Adrenal gland (tissue), 9 donors: ENCODE measurements at regions not wholly inside any gene's neighbourhood (a gene's known extent, or its start where the extent isn't known, plus 50 kb on each side); places are given as distances from the start of the nearest gene placed in this dataset.

Source experiments
- DNase-seq, 7 donors: peaks; one replicate each; pipeline ENCODE4 v3.0.0-alpha.2; 2019 to 2020
- H3K27ac ChIP-seq, 5 donors: fragments of 200-600 bp; sonication (generic) in 4 of 5; 1 replicate in 3 of 5; 2 replicates in 2 of 5; pipeline versions ENCODE4 v1.5.1 to v1.8.0; 2016 to 2020; ENCODE audit warnings: mild to moderate bottlenecking in 1 of 5
- H3K27me3 ChIP-seq: fragments of 200-600 bp; 2 replicates; pipeline ENCODE4 v1.8.0; 2021
- H3K36me3 ChIP-seq, 2 donors: fragments of 200-600 bp; replicated peaks in 1 of 2; 1 replicate in 1 of 2; 2 replicates in 1 of 2; pipeline versions ENCODE4 v1.5.1 to v1.8.0; 2018 to 2022
- H3K4me1 ChIP-seq, 2 donors: fragments of 200-600 bp; replicated peaks in 1 of 2; 1 replicate in 1 of 2; 2 replicates in 1 of 2; pipeline versions ENCODE4 v1.5.1 to v1.8.0; 2018 to 2021
- H3K4me3 ChIP-seq, 4 donors: fragments of 200-600 bp; sonication (generic) in 3 of 4; one replicate each; pipeline ENCODE4 v1.5.1; 2016 to 2018
- H3K9me3 ChIP-seq, 3 donors: fragments of 200-600 bp; sonication (generic) in 1 of 3; replicated peaks in 1 of 3; 1 replicate in 2 of 3; 2 replicates in 1 of 3; pipeline versions ENCODE4 v1.5.1 to v1.8.0; 2016 to 2021
- POLR2A ChIP-seq, 2 donors: fragments of 450-650 bp; IDR thresholded peaks; one replicate each; pipeline ENCODE4 v1.6.1; 2017; ENCODE audit warnings: antibody characterized with exemption in 2 of 2, mild to moderate bottlenecking in 2 of 2, moderate library complexity in 1 of 2
- WGBS, 4 donors: extraction: QIAGEN DNeasy Blood & Tissue Kit in 2 of 4; methylation state at CpG; one replicate each; pipeline versions ENCODE4 v1.1.5 to v1.1.7; 2013 to 2017; 5-methylcytosine and 5-hydroxymethylcytosine counted together
- intact Hi-C, 2 donors: fragments of 100-400 bp; cut with DNase I; formaldehyde crosslinking; loops; one replicate each; pipeline versions ENCODE4 v1.14.1 to v1.15.0; 2022 to 2023
- TF ChIP-seq, protein P1 (sequence below), 6 experiments: fragments of 450-650 bp in 4 of 6; fragments of 200-600 bp in 2 of 6; sonication (generic) in 1 of 6; IDR thresholded peaks; 1 replicate in 5 of 6; 2 replicates in 1 of 6; pipeline versions ENCODE4 v1.5.1 to v1.8.0; 2016 to 2021; ENCODE audit warnings: antibody characterized with exemption in 6 of 6, mild to moderate bottlenecking in 2 of 6, moderate library complexity in 1 of 6
- donor health status: healthy with polysubstance abuse.
- donor health status: Bipolar disorder and iron deficiency.
- donor health status: DM: yes; HTN: yes; CAD: no.
- donor health status: DM: no; HTN: no; CAD: no.
- donor health status: DM: no; HTN: no; CAD: no.

DNA sequence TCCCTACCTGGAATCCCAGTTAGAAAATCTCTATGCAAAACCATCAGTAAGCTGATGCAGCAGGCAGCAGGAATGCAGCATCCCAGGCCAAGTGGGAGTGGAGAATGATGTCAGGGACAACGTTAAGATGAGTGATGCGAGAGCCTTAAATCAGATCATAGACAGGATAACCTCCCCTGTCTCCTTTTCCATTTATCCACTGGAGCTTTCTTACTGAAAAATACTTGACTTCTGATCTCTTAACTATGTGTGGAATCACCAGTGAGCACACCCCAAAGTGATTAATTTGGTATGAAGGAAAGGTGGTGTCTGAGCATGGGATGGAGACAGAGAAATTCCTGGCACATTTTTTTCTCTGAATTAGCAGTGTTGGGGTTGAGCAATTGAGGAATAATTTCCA lies 98.0 kb downstream of the RND3 start:
- Histone ChIP-seq H3K9me3 (peaks cover 0 to 4% (median 0%) of the 10 kb centered on the region in 3 donors), H3K4me3 (no peak overlapping the region), H3K36me3 (no peaks in the 10 kb centered on the region), H3K27me3 (no peaks in the 10 kb centered on the region), H3K4me1 (no peaks in the 10 kb centered on the region), H3K27ac (no peak overlapping the region)
- no peak for DNase-seq
- WGBS, 4 donors = 67 to 75% (median 71%) methylated on average over 2 of the region's 2 CpGs
- intact Hi-C loops = no loop called here
- TF ChIP-seq, protein P1, sequence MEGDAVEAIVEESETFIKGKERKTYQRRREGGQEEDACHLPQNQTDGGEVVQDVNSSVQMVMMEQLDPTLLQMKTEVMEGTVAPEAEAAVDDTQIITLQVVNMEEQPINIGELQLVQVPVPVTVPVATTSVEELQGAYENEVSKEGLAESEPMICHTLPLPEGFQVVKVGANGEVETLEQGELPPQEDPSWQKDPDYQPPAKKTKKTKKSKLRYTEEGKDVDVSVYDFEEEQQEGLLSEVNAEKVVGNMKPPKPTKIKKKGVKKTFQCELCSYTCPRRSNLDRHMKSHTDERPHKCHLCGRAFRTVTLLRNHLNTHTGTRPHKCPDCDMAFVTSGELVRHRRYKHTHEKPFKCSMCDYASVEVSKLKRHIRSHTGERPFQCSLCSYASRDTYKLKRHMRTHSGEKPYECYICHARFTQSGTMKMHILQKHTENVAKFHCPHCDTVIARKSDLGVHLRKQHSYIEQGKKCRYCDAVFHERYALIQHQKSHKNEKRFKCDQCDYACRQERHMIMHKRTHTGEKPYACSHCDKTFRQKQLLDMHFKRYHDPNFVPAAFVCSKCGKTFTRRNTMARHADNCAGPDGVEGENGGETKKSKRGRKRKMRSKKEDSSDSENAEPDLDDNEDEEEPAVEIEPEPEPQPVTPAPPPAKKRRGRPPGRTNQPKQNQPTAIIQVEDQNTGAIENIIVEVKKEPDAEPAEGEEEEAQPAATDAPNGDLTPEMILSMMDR (IDR thresholded peaks at IDR 0.05) = no peak
- TF ChIP-seq POLR2A (IDR thresholded peaks at IDR 0.05) = no peak

DNA sequence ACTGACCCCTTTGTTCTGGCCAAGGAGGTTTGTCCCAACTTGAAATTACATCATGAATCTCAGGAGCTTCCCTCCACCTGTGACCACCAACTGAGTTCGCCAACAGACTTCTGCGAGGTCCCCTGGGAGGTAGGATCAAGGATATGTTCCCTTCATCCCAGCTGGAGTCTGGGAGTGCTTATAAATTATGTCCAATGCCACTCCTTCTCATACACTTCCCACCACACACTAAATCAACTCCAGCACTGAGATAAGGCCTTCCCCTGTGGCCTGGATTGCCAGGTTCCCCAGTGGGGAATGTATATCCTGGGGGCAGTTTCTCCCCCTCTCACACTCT lies 99.2 kb downstream of the RND3 start:
- no peak overlapping the region for H3K27ac ChIP-seq
- H3K4me3 ChIP-seq = no peak overlapping the region
- TF ChIP-seq POLR2A (IDR thresholded peaks at IDR 0.05) = no peak
- TF ChIP-seq, protein P1 (IDR thresholded peaks at IDR 0.05) = no peak
- no peaks in the 10 kb centered on the region for H3K4me1 ChIP-seq
- 66 to 86% (median 79%) methylated on average over 2 of the region's 2 CpGs for WGBS, 4 donors
- no peaks in the 10 kb centered on the region for H3K27me3 ChIP-seq
- H3K36me3 ChIP-seq = no peaks in the 10 kb centered on the region
- H3K9me3 ChIP-seq = peaks cover 0 to 4% (median 0%) of the 10 kb centered on the region in 3 donors
- intact Hi-C loops = no loop called here
- DNase-seq = no peak

DNA sequence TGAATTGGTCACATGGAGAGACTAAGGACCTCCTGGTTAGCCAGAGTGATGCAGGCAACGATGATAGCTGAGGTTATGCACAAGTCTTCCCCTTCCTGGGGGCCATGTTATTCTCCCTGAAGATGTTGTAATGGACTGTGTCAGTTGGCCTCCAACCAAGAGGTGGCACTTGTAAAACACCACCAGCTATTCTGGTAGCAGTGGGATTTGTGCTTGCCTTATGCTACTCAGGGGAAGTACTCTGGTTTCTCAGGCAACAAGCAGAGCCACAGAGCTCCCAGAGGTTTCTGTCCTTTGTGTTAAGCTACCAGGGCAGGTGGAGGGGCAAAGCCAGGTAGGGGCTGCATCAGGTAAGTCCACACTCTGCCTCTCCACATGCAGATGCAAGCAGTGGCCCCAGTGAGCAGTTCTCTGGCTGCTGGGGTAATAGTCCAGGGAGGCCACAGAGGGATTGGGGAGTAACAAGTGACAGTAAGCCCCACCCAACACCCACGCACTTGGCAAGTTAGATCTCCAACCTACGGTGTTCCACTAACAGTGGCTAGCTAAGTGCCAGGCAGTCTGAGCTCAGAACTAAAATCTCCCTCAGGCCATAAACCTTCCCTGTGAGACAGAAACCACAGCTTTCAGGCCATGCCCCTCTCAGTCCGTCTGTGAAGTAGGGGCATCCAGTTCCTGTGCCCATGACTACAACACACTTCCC lies 99.7 kb downstream of the RND3 start:
- WGBS, 4 donors = 71 to 92% (median 88%) methylated on average over 1 to 4 of the region's 4 CpGs
- intact Hi-C loops = no loop called here

GRCh38 chr2:150385211-150385610 lies 102.3 kb downstream of the RND3 start:
- Histone ChIP-seq H3K9me3 (peaks cover 0 to 4% (median 0%) of the 10 kb centered on the region in 3 donors), H3K4me1 (no peaks in the 10 kb centered on the region), H3K27ac (no peak overlapping the region), H3K27me3 (no peaks in the 10 kb centered on the region), H3K36me3 (no peaks in the 10 kb centered on the region), H3K4me3 (no peak overlapping the region)
- TF ChIP-seq, protein P1 (IDR thresholded peaks at IDR 0.05) = no peak
- intact Hi-C loops = no loop called here
- no peak for DNase-seq
- 50 to 63% (median 57%) methylated on average over 1 of the region's 1 CpG for WGBS, 4 donors

More for the DNA sequence above, 99.7 kb downstream of the RND3 start:
- H3K4me3 ChIP-seq = no peak overlapping the region
- no peak overlapping the region for H3K27ac ChIP-seq
- no peak for DNase-seq
- H3K36me3 ChIP-seq = no peaks in the 10 kb centered on the region
- H3K27me3 ChIP-seq = no peaks in the 10 kb centered on the region
- no peak for TF ChIP-seq POLR2A (IDR thresholded peaks at IDR 0.05)
- TF ChIP-seq, protein P1 (IDR thresholded peaks at IDR 0.05) = no peak
- H3K4me1 ChIP-seq = no peaks in the 10 kb centered on the region
- peaks cover 0 to 4% (median 0%) of the 10 kb centered on the region in 3 donors for H3K9me3 ChIP-seq
